NOMO-1 treated with dmso at 0.1 percent for 144 hours (cell line): ENCODE measurements at regions not wholly inside any gene's neighbourhood (a gene's known extent, or its start where the extent isn't known, plus 50 kb on each side); places are given as distances from the start of the nearest gene placed in this dataset.

Source experiments
- DNase-seq: peaks from one replicate; lab custom pipeline; 2025; ENCODE audit not compliant: unreplicated experiment; lab: John Stamatoyannopoulos, UW

DNA sequence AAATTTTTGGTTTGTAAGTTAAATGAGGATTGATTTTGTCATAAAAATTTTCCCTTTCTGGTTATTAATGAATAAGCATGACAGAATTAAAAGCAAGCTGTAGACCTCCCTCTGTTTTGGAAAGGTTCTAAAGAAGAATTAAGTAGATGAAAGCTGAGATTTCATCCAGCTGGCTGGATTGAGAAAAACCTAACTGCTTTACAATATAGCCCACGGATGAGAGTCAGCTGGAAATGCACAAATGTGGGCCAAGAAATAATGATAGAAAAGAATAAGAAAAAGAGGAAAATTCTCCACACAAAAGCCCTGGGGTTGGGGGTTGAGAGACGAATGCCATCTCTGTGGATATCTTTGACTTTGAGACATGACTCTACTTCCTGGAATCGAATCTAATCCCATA is 631.6 kb downstream of the HDGFL1 start:
- no peak for DNase-seq

DNA sequence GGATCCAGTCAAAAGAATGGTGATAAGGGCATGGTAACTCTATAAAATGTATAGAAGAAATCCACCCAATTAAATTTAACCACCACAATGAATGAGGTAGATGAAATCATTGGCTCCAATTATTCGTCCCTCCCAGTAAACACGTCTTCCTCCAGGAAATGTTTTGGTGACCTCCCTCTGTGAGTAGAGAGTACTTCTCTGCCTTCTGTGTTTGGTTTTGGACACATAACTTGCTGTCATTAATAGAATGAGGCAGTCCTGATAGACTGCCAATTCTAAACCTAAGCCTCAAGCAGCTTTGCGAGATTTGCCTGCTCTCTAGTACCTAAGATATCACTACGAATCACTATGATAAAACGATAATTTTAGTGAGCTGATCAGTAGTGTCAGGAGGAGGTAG is 632.8 kb downstream of the HDGFL1 start:
- no peak for DNase-seq

DNA sequence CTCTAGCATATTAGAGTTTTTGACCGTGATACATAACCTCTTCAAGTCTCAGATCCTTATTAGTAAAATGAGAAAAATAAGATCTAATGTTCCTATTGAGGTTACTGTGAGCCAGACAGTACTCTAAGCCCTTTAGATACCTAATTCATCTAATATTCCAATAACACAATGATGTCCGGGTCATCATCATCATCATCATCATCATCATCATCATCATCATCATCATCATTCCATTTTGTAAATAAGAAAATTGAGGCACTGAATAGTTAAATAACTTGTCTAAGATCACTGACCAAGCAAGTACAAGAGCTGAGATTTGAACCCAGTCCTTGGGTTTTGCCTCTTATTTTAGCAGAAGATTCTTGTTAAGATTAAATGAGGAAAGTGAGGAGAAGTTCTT is 643.0 kb downstream of the HDGFL1 start:
- DNase-seq, result no peak

DNA sequence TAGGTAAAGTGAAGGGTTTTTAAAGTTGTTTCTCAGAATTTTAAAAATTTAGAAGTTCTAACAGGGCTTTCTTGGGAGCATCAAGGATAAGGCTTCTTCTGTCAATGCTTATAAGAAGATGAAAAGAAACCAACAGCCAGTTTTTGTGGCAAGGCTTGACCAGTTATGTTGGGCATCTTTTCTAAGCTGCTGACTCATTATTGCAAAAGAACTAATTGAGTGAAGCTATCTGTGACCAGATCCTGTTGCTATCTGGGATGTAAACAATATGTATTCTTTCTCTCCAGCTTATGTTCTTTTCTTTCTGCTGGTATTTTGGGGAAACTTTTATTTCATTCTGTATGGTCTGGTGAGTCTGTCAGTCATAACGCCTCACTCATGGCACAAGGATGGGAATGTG is 643.8 kb downstream of the HDGFL1 start:
- DNase-seq, result no peak

DNA sequence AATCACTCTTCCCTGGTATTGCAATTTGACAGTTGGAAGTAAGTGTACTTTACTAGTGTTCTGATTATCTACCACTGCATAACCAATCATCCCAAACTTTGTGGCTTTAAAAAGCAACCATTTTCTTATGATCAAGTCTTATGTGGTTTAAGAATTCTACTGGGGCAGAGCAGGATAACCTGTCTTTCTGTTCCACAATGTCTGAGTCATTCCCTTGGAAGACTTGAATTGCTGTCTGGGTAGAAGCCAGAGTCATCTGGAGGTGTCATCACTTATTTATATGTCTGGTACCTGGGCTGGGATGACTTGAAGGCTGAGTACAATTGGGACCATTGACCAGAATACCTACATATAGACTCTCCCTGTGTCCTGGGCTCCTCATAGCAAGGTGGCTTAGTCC is 644.3 kb downstream of the HDGFL1 start:
- no peak for DNase-seq

GRCh38 chr6:23218751-23219150 is 649.4 kb downstream of the HDGFL1 start:
- DNase-seq, result no peak

DNA sequence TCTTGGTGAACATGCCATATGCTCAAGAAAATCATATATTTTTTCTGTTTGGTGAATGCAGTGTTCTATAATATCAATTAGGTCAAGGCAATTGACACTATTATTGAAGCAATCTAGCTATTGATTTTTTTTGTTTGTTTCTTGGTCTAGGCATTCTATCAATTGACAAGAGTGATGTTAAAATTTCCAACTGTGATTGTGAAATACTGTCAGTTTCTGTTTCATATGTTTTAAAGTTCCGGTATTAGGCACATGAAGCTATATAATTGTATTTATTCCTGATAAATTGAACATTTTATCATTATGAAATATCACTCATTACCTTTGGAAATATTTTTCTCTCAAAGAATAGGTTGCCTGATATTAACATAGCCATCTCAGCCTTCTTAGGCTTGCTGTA is 653.4 kb downstream of the HDGFL1 start:
- no peak for DNase-seq

DNA sequence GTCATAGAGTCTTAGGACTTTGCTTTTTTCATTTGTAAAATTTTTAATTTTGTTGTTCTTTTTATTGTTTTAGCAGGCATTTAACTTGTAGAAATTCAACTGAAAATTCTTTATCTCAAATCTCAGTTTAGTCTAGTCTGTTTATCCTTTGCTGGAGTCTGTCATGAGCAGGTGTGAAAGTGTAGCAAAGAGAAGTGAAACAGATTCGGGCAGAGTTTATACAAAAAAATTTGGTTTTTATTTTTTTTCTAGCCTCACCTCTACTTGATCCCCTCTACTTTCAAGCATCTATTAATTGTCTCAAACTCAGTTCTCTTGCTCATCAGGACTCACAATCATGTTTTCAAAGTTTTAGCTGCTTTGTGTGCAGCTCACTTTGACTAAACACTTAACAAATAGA is 655.2 kb downstream of the HDGFL1 start:
- DNase-seq, result no peak

DNA sequence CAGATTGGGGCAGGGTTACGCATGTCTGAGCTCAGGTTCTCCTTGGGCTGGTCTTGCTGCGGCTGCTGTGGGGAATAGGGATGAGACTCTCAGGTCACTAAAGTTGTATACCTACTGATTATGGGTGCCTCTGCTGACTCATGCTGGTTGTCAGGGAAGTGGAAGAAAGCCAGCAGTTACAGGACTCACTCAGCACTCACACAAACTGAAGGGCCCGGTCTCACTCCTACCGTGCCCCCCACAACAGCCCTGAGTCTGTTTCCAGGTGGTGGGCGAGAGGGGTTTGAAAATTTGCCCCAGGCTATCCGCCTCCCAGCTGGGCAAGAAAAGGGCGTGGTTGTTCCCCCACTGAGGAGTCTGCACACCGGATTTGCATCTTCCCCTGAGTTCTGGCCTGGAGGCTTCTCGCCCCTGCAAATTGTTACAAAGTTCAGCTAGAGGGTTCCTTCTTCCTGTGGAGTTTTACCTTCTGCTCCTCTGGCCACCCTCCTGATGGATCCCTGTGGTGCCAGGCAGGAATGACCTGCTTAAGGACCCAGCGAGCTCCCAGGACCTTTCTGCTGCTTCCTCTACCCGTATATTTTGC is 659.2 kb downstream of the HDGFL1 start:
- no peak for DNase-seq

- no peak for DNase-seq
These were observed 674.5 kb downstream of the HDGFL1 start for GRCh38 chr6:23243854-23244253.

- no peak for DNase-seq
These were observed 674.9 kb downstream of the HDGFL1 start for GRCh38 chr6:23244300-23244699.

GRCh38 chr6:23245572-23245971 is 676.2 kb downstream of the HDGFL1 start:
- no peak for DNase-seq

- DNase-seq, result no peak
These were observed 677.5 kb downstream of the HDGFL1 start for GRCh38 chr6:23246896-23247295.

DNA sequence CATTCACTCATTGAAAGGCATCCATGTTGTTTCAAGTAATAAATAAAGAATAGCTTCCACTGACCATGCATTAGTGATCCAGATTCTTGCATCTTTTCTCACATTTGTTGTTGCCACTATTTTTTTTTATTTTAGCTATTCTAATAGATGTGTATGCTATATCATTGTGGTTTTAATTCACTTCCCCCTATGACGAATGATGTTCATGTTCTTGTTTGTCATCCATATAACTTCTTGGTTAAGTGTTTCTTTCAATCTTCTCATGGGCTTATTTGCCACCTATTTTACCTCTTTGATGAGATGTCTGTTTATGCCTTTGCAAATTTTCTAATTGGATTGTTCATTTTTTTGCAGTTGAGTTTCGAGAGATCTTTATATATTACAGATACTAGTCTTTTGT is 681.2 kb downstream of the HDGFL1 start:
- DNase-seq, result no peak

GRCh38 chr6:23262864-23263263 is 693.5 kb downstream of the HDGFL1 start:
- DNase-seq, result no peak

DNA sequence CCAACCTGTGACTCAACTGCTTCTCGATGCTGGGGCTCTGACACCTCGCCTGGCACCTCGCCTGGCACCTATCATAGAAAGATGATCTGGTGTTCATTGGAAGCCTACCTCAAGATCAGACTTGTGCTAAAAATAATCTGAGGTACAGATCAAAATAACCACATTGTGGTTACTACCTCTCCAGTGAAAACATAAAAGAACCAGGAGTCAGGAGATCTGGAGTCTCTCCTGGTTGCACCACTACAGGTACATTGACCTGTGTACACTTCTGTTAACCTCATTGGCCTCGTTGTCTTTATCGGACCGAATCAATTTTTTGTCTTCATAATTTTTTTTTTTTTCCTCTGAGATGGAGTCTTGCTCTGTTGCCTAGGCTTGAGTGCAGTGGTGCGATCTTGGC is 695.9 kb downstream of the HDGFL1 start:
- no peak for DNase-seq

GRCh38 chr6:23266536-23266935 is 697.2 kb downstream of the HDGFL1 start:
- no peak for DNase-seq

DNA sequence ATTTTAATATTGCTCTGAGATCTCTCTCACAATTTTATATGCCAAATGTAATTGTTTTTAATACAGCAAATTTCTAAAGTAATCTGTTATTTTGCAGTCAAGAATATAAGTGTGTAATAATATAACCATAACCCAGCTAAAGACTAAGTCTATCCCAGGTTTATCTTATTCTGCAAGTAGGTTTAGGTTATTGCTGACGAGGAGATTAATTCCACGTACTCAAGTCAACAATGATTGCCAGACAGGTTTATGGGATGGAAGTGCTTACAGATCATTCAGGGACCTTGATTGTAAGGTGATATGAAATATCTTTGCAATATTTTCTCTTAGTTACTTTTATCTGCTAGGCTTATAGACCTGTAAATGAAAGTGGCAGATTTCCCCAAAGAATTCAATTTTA is 698.3 kb downstream of the HDGFL1 start:
- no peak for DNase-seq

DNA sequence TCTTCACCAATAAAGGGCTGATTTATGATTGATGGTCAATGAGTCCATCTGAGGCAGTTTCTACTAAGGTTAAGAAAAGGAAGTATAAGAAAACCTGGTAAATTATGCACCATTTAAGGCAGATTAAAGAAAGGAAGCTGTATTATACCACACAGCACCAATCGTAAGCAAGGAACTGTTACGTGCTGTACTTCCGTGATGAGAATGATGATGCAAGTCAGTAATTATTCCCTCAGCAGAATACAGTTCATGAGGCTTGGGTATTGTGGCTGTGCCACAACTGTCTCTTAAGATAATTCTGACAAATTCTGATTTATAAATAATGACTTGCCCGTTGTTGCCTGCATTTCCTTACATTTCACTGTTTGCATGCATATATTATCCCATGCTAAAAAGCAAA is 699.0 kb downstream of the HDGFL1 start:
- no peak for DNase-seq

DNA sequence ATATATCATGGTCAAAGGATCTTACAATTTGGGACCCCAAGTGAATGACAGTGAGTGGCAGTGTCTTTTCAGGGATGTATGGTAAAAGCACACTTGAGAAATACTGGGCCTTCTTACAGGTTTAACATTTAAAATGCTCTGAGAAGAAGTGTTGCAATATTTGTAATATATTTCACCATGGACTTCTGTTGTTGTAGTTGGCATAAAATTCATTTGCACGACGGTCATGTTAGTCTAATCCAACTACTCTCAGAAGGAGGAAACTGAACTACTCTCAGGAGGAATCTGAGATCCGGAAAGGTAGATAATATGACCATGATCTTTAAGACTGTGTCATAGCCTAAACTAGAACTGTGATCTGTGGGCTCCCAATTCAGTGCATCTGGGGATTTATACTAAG is 700.1 kb downstream of the HDGFL1 start:
- no peak for DNase-seq

GRCh38 chr6:23272536-23272935 is 703.2 kb downstream of the HDGFL1 start:
- DNase-seq, result no peak

GRCh38 chr6:23277521-23278179 is 708.3 kb downstream of the HDGFL1 start:
- DNase-seq, result no peak

DNA sequence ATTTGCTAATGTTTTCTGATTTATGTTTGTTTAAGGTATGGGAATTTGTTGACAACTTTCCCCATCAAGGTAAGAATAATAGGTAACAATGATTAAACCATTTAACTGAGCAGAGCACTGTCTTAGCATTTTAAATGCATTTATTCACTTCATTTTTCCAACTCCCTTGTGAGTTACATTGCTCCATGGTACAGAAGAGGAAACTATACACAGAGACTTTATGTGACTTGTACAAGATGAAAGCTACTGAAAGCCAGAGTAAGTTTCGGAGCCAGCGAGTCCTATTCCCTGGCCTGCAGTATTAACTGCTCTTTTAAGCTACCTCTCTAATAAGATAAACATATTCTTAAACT is 708.8 kb downstream of the HDGFL1 start:
- no peak for DNase-seq
